Upper lobe of left lung (tissue), 6 donors: ENCODE measurements at regions not wholly inside any gene's neighbourhood (a gene's known extent, or its start where the extent isn't known, plus 50 kb on each side); places are given as distances from the start of the nearest gene placed in this dataset.

Experiments
- ATAC-seq, 2 donors: fragments of 200-7000 bp; cut with Tn5 transposase; one replicate each; pipeline ENCODE4 v1.9.1; 2022; ENCODE audit warnings: mild to moderate bottlenecking in 2 of 2, moderate library complexity in 2 of 2; ENCODE audit not compliant: low FRiP score in 2 of 2
- DNase-seq, 2 donors: peaks; one replicate each; pipeline ENCODE4 v3.0.0-alpha.2; 2019 to 2020
- H3K27ac ChIP-seq, 4 donors: fragments of 200-600 bp; sonication (generic); one replicate each; pipeline ENCODE4 v1.5.1; 2016 to 2019
- H3K27me3 ChIP-seq, 4 donors: fragments of 200-600 bp; sonication (generic); one replicate each; pipeline ENCODE4 v1.5.1; 2017 to 2019
- H3K36me3 ChIP-seq, 4 donors: fragments of 200-600 bp; sonication (generic); one replicate each; pipeline ENCODE4 v1.5.1; 2016 to 2019
- H3K4me1 ChIP-seq, 4 donors: fragments of 200-600 bp; sonication (generic); one replicate each; pipeline ENCODE4 v1.5.1; 2018 to 2019
- H3K4me3 ChIP-seq, 4 donors: fragments of 200-600 bp; sonication (generic); one replicate each; pipeline ENCODE4 v1.5.1; 2017 to 2019; ENCODE audit warnings: mild to moderate bottlenecking in 2 of 4, moderate library complexity in 1 of 4
- H3K9me3 ChIP-seq, 4 donors: fragments of 200-600 bp; sonication (generic); one replicate each; pipeline ENCODE4 v1.5.1; 2018 to 2019
- CTCF ChIP-seq, 6 experiments: fragments of 450-650 bp in 4 of 6; fragments of 200-600 bp in 2 of 6; sonication (generic) in 2 of 6; IDR thresholded peaks; one replicate each; pipeline ENCODE4 v1.5.1; 2016 to 2019; ENCODE audit warnings: antibody characterized with exemption in 6 of 6
- EP300 ChIP-seq, 4 donors: sonication (generic); formaldehyde crosslinking; IDR thresholded peaks; one replicate each; pipeline ENCODE4 v1.5.1; 2017; ENCODE audit warnings: antibody characterized with exemption in 4 of 4, control low read depth in 2 of 4
- POLR2A ChIP-seq, 4 donors: fragments of 450-650 bp; IDR thresholded peaks; one replicate each; pipeline ENCODE4 v1.5.1; 2016 to 2017; ENCODE audit warnings: antibody characterized with exemption in 4 of 4, mild to moderate bottlenecking in 2 of 4
- POLR2AphosphoS5 ChIP-seq, 2 donors: sonication (generic); formaldehyde crosslinking; IDR thresholded peaks; one replicate each; pipeline ENCODE4 v1.5.1; 2017; ENCODE audit warnings: antibody characterized with exemption in 2 of 2
- WGBS, 2 donors: methylation state at CpG; one replicate each; pipeline ENCODE4 v1.1.5; 2017 to 2018; 5-methylcytosine and 5-hydroxymethylcytosine counted together
- donor health status: DM: no; HTN: no; CAD: no; lungs with moderate emphysema.
- donor health status: DM: no; HTN: yes; CAD: no; lungs with severe emphysema.

DNA sequence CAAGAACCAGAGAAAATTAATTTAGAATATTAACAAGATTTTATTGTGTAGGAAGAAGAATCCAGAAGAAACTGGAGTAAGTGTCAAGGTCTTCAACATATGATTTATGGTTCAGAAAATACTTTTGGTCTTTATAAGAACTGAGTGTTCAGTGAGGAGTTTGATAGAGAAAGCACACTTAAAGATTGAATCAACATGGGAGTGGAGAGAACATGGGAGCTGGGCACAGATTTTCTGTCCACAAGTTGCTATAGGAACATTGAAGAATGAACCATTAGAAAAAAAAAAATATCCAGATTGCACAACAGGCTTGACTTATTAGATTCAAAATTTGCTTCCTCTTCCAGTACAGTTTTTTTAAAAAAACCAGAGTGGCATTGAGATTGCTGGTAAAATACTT, 601.2 kb upstream of the GNPDA2 start:
- no peak overlapping the region for H3K4me3 ChIP-seq
- TF ChIP-seq CTCF (IDR thresholded peaks at IDR 0.05) (no peak), EP300 (IDR thresholded peaks at IDR 0.05) (no peak), POLR2A (IDR thresholded peaks at IDR 0.05) (no peak), POLR2AphosphoS5 (IDR thresholded peaks at IDR 0.05) (no peak)
- ATAC-seq: no peak

DNA sequence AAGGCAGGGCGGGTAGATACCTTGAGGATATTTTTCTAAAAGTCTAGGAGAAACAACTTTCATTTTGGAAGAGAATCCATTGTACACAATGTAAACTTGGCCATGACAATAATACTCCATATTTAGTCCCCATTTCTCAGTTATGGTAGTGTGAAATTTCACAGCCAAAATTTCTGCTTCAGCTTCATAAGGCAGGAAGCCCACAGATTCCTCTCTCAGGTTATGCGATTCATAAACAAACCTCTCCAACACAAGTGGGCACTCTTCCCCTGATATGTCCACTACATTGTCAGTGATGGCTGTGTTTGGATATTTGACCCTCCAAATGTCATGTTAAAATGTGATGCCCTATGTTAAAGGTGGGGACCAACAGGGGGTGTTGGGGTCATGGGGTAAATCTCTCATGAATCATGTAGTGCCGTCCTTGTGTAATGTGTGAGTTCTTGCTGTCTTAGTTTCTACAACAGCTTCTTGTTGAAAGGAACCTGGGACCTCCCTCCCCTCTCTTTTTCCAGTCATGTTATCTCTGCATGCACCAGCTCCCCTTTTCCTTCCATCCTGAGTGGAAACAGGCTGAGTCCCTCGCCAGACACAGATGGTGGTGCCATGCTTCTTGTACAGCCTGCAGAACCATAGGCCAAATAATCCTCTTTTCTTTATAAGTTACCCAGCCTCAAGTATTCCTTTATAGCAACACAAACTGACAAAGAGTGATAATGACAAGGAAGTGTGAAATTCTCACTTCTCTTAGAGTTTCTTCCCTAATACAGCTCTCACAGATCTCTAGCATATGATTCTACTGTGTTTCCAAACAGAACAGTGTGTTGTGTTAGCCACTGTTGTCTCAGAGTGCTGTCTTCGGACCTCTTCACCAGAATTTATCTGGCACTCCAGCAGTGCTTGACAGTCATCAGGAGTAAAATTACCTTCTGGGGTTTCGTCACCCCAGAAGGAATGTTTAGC, 598.4 kb upstream of the GNPDA2 start:
- no peaks in the 10 kb centered on the region for H3K9me3 ChIP-seq
- H3K27ac ChIP-seq: no peak overlapping the region
- no peak for DNase-seq
- no peak for TF ChIP-seq POLR2AphosphoS5 (IDR thresholded peaks at IDR 0.05)
- TF ChIP-seq EP300 (IDR thresholded peaks at IDR 0.05): no peak
- no peak for TF ChIP-seq CTCF (IDR thresholded peaks at IDR 0.05)
- TF ChIP-seq POLR2A (IDR thresholded peaks at IDR 0.05): no peak
- H3K27me3 ChIP-seq: no peaks in the 10 kb centered on the region
- H3K4me1 ChIP-seq: no peaks in the 10 kb centered on the region
- H3K36me3 ChIP-seq: no peaks in the 10 kb centered on the region
- ATAC-seq: no peak
- 57 to 61% methylated on average over 6 of the region's 6 CpGs for WGBS, 2 donors
- H3K4me3 ChIP-seq: no peak overlapping the region

More for the DNA sequence above, 601.2 kb upstream of the GNPDA2 start:
- DNase-seq: no peak
- Histone ChIP-seq H3K4me1 (no peaks in the 10 kb centered on the region), H3K36me3 (no peaks in the 10 kb centered on the region), H3K9me3 (no peaks in the 10 kb centered on the region), H3K27me3 (no peaks in the 10 kb centered on the region), H3K27ac (no peak overlapping the region)

DNA sequence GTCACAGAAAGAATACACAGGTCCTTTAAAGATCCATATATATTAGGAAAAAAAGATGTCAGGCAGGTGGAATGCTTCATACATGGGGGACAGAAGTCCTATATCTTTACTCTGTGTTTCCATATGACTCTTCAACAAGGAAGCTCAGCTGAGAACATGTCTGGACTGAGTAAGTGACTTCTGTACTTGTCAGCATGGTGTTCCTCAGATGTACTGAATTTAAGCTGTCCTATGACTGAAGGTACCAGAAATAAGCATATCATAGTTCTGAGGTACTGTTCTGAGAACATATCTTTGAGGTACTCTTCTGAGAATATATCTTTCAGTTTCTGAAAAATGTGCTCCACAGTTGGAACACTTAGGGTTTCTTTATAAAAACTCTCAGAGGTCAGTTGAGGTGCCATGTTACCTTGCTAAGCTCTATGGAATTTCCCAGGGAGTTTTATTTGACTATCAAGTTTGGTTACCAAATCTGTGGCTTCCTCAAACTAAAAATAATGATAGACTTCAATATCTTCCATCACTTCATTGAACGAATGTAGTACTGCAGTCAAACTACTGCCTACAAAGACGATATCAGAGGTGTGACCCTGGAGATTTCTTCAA, 597.2 kb upstream of the GNPDA2 start:
- DNase-seq: no peak

GRCh38 chr4:45317739-45318138, 591.4 kb upstream of the GNPDA2 start:
- no peak for DNase-seq
- no peak for TF ChIP-seq POLR2AphosphoS5 (IDR thresholded peaks at IDR 0.05)
- no peak for TF ChIP-seq POLR2A (IDR thresholded peaks at IDR 0.05)
- TF ChIP-seq EP300 (IDR thresholded peaks at IDR 0.05): no peak
- 67 to 81% methylated on average over 1 of the region's 1 CpG for WGBS, 2 donors
- Histone ChIP-seq H3K27ac (no peak overlapping the region), H3K27me3 (no peaks in the 10 kb centered on the region), H3K4me3 (no peak overlapping the region), H3K4me1 (no peaks in the 10 kb centered on the region), H3K9me3 (no peaks in the 10 kb centered on the region), H3K36me3 (no peaks in the 10 kb centered on the region)
- ATAC-seq: no peak

More for the DNA sequence above, 597.2 kb upstream of the GNPDA2 start:
- H3K36me3 ChIP-seq: no peaks in the 10 kb centered on the region
- no peak overlapping the region for H3K4me3 ChIP-seq
- no peak for TF ChIP-seq EP300 (IDR thresholded peaks at IDR 0.05)
- no peak for TF ChIP-seq CTCF (IDR thresholded peaks at IDR 0.05)
- TF ChIP-seq POLR2A (IDR thresholded peaks at IDR 0.05): no peak
- no peak overlapping the region for H3K27ac ChIP-seq
- no peak for ATAC-seq
- 72 to 75% methylated on average over 2 of the region's 2 CpGs for WGBS, 2 donors
- H3K4me1 ChIP-seq: no peaks in the 10 kb centered on the region
- H3K9me3 ChIP-seq: no peaks in the 10 kb centered on the region
- no peaks in the 10 kb centered on the region for H3K27me3 ChIP-seq

GRCh38 chr4:45317276-45317675, 590.9 kb upstream of the GNPDA2 start:
- TF ChIP-seq POLR2A (IDR thresholded peaks at IDR 0.05) (no peak), EP300 (IDR thresholded peaks at IDR 0.05) (no peak), POLR2AphosphoS5 (IDR thresholded peaks at IDR 0.05) (no peak), CTCF (IDR thresholded peaks at IDR 0.05) (no peak)
- DNase-seq: no peak
- 65 to 77% methylated on average over 2 of the region's 2 CpGs for WGBS, 2 donors

More at GRCh38 chr4:45317276-45317675, 590.9 kb upstream of the GNPDA2 start:
- H3K9me3 ChIP-seq: no peaks in the 10 kb centered on the region
- H3K36me3 ChIP-seq: no peaks in the 10 kb centered on the region
- H3K27ac ChIP-seq: no peak overlapping the region
- no peaks in the 10 kb centered on the region for H3K4me1 ChIP-seq
- H3K4me3 ChIP-seq: no peak overlapping the region
- ATAC-seq: no peak
- no peaks in the 10 kb centered on the region for H3K27me3 ChIP-seq
